HG02973 (cell line): ENCODE measurements at regions not wholly inside any gene's neighbourhood (a gene's known extent, or its start where the extent isn't known, plus 50 kb on each side); places are given as distances from the start of the nearest gene placed in this dataset.

Experiments
- ATAC-seq: cut with Tn5 transposase; IDR thresholded peaks from one replicate; pipeline ENCODE4 v1.9.1; 2021; ENCODE audit warnings: moderate library complexity; ENCODE audit not compliant: unreplicated experiment

- ATAC-seq = peak; percentile 78
Measured at GRCh38 chr10:4663162-4663992, 162.6 kb upstream of the AKR1E2 start.

DNA sequence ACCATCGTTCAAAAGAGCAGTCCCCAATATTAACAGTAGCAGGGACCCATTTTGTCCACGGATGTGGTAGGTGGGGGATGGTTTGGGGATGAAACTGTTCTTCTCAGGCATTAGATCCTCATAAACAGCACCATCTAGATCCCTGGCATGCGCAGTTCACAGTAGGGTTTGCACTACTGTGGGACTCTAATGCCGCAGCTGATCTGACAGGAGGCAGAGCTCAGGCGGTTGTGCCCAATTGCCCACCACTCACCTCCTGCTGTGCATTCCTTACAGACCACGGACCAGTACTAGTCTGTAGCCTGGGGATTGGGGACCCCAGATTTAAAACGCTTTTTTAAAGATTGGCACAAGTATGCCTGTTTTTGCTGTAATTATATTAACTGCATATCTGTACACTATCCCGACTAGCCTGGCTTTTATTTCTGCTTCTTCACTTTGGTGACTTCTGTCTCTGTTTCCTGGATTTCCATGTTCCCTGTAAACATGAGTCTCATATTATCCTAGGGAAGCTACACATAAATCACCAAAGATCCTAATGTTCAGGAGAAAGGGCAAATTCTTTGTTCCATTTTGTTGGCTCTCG lies 163.3 kb upstream of the AKR1E2 start:
- ATAC-seq = no peak

GRCh38 chr10:4661511-4662255 lies 164.3 kb upstream of the AKR1E2 start:
- ATAC-seq = no peak

DNA sequence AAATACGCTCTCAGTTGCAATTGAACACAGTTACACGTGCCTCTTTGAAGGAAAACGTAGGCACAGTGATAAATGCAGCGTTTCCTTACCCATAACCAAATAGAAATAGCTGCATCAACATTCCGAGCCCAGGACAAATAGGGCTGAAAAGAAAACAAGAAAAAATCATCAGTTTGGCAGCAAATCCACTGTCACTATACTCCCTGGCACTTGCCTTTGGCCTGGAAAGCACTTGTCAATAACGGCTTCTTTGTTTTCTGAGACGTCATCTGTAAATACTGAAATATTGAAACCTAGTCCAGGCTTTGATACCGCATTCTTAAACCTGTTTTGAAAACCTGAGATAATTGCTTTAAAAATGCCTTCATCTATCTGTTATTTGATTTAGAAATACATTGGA lies 167.2 kb upstream of the AKR1E2 start:
- no peak for ATAC-seq

DNA sequence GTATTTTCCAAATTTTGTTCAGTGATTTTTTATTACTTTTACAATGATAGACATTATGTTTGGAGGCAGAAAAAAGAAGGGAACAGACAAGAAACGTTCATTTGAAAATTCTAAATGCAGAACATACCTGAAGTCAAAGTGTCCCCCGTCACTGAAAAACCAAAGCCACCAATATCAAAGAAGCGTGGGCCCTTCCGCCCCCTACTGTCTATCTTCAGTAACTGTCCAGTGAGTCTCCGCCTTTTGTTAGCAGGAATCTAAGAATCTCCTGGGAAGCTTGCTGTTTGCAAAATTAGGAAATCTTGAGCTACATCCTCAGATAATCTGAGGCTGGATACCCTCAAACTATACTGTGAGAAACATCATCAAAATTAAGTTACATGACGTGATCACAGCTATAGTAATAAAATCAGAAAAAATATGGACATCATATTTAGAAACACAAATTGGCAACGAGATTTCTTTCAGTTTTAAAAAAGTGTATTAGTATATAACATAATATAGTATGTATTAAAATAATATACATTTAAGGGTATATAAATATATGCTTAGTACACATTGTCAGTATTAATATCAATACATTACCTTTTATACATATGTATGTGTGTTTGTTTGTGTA lies 169.3 kb upstream of the AKR1E2 start:
- peak; percentile 56 for ATAC-seq

DNA sequence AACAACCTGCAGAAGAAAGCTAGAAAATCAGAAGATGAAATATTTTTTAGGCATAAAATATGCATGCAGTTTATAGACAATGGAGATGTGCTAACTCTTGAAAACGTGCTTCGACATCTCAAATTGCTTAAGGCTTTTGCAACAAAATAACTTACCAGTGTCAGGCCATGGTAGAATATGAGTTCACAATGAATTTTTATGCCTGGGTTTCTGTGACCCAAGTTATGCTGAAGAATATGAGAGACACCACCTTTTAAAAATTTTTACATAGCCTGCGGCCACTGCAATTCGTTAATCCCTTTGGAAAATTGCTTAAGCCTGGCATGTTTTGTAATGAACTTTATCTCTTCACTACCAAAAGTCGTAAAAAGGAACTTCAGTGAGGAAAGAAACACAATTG lies 170.1 kb upstream of the AKR1E2 start:
- no peak for ATAC-seq

GRCh38 chr10:4655406-4655805 lies 170.6 kb upstream of the AKR1E2 start:
- no peak for ATAC-seq

DNA sequence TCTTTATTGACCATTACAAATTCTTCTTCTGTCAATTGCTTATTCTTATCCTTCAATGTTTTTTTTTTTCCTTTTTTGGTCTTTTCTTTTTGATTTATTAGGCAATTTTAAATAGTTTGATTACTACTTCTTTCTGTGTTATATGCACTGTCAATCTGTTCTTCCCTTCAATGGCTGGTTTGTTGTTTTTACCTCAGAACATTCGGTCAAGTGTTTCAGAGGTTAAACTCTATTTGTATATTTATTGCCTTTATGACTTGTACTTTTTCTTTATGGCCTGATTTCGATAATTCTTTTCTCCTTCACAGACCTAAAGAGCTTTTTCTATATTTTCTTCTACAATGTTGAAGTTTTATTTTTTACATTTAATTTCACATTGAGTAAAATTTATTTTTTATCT lies 171.5 kb upstream of the AKR1E2 start:
- no peak for ATAC-seq

- ATAC-seq = no peak
Measured at GRCh38 chr10:4653160-4653559, 172.8 kb upstream of the AKR1E2 start.

DNA sequence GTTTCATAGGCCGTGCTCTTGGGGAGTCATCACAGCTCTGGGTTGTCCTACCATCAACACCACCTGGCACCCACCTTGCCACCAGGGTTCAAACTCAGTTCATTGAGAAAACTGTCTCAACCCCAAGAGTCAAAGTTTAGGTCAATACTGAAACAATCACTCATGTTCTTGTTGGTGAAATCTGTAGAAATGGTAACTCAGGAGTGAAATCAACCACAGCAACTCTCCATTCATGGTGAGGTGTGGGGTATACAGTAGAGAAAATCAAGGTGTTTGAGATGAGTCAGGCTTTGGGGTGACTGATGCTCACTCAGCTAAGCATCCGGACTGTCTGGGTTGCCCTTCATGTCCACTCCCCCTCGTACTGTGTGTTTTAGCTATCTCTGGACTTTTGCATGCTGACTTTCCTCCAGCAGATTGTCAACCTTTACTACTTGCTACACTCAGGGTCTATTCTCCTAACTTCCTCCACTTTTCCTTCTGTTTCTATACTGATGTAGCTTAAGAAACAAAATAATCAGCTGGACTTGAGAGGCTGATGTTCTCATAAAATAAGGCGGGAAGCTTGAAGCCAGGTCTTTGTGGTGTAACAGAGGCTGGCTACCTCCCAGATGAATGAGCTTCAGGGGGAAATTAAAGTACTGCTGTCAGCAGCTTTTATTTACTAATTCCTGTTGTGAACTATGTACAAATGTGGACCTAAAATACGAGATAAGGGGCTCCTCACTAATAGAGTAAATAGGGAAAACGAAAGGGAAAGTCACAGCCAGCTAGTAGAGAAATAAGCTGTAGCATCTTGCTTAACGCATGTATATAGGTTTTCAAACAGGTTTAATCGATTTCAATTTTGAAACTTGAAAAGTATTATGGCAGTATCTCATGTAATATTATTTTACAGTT lies 173.6 kb upstream of the AKR1E2 start:
- ATAC-seq = peak; percentile 70

DNA sequence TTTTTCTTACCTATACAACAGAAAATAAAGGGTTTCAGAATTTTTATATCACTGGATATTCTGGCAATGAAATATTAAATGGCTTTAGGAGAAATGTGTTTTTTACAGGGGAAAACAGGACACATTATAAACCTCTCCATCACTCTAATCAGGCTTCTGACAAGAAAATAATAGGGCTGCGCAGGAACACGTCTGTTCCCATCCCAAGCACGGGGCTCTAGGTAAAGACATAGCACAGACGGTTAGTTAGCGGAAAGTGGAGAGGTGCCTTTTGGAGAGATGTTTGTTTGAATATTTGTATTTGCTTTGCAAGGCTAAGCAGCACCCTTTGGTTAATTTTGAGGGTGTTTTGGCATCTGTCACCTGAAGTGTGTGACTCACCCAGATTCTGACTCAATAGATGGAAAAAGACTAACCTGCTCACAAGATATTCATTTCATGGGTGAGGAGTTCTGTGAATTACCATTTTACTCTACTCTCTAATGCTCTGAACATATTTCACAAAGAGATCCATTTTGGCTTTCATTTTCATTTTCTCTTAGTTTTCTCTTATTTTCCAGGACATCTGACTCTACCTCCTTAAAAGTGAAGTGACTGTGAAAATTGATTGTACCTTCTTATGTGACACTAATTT lies 174.5 kb upstream of the AKR1E2 start:
- peak; percentile 44 for ATAC-seq

DNA sequence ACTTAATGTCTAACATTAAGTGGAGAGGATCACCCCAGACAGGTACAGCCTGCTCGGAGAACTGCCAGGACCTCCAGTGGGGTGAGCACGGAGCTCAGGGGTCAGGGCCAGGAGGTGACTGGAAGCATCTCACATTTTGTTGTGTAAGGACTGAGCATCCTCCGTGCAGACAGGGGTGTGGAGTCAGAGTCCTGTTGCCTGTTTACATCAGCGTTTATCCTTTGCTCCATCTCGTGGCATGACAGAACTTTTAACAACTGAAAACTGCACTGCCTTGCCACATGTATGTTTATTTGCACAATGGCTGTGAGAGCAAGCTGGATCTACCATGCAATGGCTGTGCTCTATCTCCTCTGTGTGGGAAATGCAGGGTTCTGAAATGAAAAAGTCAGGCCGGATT lies 175.4 kb upstream of the AKR1E2 start:
- ATAC-seq = no peak

DNA sequence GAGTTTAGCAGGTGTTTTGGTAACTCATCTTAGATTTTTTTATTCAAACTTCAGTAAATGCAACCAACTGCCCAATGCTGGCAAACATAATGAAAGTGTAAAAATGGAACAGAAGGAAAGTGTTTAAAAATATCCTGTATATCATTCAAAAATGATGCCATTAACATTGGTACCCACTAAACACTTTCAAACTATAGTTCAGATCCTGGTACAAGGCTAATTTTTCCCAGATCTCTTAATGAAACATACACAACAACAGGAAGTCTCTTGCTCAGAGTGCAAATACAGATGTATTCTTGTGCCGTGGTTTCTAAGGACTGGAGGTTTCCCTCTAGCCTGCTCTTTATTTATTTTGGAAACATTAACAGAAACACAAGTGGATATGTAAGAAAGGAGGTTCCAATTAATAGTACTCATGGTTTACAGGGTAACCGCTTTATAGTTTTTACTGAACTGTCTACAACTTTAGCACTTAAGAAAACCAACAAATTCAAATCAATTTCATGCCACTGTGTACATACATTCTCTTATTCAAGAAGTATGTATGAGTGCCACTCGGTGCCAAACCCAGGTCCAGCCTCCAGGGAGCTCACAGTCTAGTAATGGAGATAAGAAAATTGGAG lies 176.0 kb upstream of the AKR1E2 start:
- ATAC-seq = no peak

GRCh38 chr10:4649471-4649870 lies 176.5 kb upstream of the AKR1E2 start:
- ATAC-seq = no peak

- no peak for ATAC-seq
Measured at GRCh38 chr10:4648999-4649398, 177.0 kb upstream of the AKR1E2 start.

- no peak for ATAC-seq
Measured at GRCh38 chr10:4647109-4647785, 178.8 kb upstream of the AKR1E2 start.

GRCh38 chr10:4646547-4646946 lies 179.5 kb upstream of the AKR1E2 start:
- no peak for ATAC-seq

DNA sequence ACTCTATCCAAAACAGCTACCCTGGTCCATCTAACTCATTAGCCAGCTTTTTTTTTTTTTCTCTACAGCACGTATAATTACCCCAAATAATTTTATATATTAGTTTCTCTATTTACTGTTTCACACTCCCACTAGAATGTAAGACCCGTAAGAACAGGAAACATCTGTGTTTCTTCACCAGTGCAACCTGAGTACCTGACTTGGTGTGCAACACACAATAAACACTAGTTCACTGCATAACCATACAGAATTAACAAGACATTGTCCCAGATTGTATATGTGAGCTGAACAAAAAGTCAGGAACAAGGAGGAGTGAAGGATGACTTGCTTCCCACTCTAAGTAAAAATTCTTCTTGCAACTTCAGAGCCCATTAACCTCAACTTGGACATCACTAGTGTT lies 180.2 kb upstream of the AKR1E2 start:
- no peak for ATAC-seq

- ATAC-seq = no peak
Measured at GRCh38 chr10:4643471-4643870, 182.5 kb upstream of the AKR1E2 start.
